ENCODE measurements at regions not wholly inside any gene's neighbourhood (a gene's known extent, or its start where the extent isn't known, plus 50 kb on each side); places are given as distances from the start of the nearest gene placed in this dataset.

DNA sequence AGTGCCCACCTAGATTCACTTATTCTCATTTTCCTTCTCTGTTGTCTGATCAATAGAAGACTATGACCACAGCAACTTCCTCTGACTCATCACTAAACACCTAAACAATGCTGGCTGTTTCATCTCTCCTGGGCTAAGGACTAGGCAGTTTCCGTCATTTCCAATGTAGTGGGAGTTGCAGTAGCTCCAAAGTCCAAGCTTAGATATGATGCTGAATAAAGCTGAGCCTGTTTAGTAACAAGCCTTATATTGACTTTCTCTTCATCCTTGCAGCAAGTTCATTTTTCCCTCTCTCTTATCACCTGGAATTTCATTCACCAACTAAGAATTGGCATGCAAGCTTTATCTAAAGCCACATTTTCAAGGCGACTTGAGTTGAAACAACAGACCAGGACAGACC, 53.5 kb upstream of the PCDH9 start:
- no peak for DNase-seq (ENCODE audit: low read depth)

DNA sequence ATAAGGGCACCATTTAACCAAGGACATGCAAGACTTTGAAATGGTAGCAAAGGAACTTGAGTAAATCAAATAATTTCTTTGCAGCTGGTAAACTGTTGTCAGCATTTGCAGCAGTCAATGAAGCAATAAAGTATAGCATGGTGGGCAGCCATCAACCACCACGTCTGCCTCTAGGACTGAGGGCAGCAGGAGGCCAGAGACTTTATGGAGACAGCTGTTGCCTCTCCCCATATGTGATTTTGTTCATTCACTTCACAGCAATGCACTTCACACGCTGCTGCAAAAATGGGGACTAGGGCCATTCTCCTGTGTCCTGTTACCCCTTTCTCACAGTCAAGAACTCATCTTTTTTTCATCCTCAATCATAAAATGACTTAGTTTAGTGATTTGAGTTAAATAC, 51.3 kb upstream of the PCDH9 start:
- DNase-seq (ENCODE audit: low read depth) = no peak
